ENCODE measurements at regions not wholly inside any gene's neighbourhood (a gene's known extent, or its start where the extent isn't known, plus 50 kb on each side); places are given as distances from the start of the nearest gene placed in this dataset.

DNA sequence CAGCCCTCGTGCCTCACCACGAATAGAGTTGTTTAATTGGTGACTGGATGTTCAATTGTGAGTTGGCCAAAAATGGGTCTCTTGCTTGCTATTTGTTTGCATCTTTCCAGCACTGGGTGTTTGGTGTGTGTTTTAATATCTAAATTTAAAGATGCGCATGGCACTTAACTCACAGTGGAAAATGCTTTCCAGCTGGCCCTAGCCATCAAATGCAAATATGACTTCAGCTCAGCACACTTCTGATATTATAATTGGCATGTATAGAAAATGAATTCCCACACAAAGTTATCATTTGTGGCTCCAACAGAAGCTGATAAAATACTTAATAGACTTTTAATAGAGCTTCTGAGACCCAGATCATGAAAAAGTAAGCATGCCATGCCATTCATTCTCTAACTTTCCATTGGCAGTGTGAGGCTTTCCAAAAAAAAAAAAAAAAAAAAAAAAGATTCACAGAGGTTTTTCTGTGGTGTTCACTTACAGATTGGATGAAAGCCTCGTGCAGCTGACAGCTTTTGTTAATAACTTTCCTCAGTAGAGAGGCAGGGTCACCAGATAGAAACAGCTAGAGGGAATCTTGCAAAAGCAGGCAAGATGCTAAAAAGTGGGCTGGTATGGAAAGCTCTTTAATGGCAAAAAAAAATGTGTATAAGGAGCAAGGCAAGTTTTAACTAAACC lies 425.2 kb downstream of the GALC start:
- DNase-seq (ENCODE audit: low read depth, low spot score), result no peak

DNA sequence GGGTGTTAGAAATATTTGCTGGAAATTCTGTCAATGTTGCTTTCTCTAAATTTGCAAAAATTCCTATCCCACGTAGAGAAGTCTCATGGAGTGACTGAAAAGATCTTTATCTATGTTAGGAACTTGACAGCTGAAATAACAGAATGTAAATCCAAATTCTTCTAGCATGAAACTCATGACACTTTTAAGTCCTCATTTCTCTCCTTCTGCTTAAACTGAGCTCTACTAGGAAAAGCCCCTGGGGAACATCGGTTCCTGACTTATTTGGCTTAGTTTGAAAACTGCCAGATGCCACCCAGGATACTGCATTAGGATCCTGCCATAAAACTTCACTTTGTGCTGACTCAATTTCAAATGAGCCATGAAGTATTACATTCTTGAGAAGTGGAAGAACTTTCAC lies 426.0 kb downstream of the GALC start:
- ChIA-PET POLR2A (no interaction called here), CTCF (no interaction called here)
- H3K27ac ChIP-seq (ENCODE audit: low read depth, low read length), result no peak overlapping the region
- no peaks in the 10 kb centered on the region for H3K9me3 ChIP-seq (ENCODE audit: control insufficient read depth, insufficient read depth, low read length)
- H3K27me3 ChIP-seq (ENCODE audit: control insufficient read depth, insufficient read depth, low read length), result no peaks in the 10 kb centered on the region
- TF ChIP-seq, protein P1, sequence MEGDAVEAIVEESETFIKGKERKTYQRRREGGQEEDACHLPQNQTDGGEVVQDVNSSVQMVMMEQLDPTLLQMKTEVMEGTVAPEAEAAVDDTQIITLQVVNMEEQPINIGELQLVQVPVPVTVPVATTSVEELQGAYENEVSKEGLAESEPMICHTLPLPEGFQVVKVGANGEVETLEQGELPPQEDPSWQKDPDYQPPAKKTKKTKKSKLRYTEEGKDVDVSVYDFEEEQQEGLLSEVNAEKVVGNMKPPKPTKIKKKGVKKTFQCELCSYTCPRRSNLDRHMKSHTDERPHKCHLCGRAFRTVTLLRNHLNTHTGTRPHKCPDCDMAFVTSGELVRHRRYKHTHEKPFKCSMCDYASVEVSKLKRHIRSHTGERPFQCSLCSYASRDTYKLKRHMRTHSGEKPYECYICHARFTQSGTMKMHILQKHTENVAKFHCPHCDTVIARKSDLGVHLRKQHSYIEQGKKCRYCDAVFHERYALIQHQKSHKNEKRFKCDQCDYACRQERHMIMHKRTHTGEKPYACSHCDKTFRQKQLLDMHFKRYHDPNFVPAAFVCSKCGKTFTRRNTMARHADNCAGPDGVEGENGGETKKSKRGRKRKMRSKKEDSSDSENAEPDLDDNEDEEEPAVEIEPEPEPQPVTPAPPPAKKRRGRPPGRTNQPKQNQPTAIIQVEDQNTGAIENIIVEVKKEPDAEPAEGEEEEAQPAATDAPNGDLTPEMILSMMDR (IDR thresholded peaks at IDR 0.05; ENCODE audit: low read depth, low read length), result no peak
- H3K4me3 ChIP-seq (ENCODE audit: low read depth, low read length), result no peak overlapping the region
- DNase-seq (ENCODE audit: low read depth, low spot score), result no peak

More for the DNA sequence above, 425.2 kb downstream of the GALC start:
- Histone ChIP-seq H3K27me3 (ENCODE audit: control insufficient read depth, insufficient read depth, low read length) (no peaks in the 10 kb centered on the region), H3K27ac (ENCODE audit: low read depth, low read length) (no peak overlapping the region), H3K9me3 (ENCODE audit: control insufficient read depth, insufficient read depth, low read length) (no peaks in the 10 kb centered on the region), H3K4me3 (ENCODE audit: low read depth, low read length) (no peak overlapping the region)
- ChIA-PET POLR2A (interaction anchor here (0.6 to 0.7 kb wide), 2 partner anchors 46 to 772 kb away, joined by 3 to 9 read pairs; no protein-coding TSS in a partner anchor), CTCF (interaction anchor here (0.8 kb wide), 1 partner anchor 1529 kb away, joined by 4 read pairs; no protein-coding TSS in a partner anchor)
- TF ChIP-seq, protein P1 (IDR thresholded peaks at IDR 0.05; ENCODE audit: low read depth, low read length), result no peak

DNA sequence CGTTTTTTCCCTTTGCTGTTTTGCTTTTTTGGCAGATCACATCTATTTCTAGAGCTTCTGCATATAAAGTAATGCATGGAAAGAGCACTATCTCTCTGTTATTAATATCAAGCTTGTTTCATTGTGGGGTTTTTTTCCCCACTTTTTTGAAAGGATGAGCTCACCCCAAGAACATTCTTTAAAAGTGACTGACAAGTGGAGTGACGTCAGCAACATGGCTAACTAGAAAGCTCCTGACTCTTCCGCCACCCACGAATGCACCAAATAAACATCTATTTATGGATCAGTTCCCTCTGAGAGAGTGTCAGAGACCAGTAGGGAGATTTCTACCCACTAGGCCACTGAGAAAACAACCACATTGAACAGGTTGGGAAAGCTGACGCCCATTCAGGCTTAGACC lies 445.4 kb downstream of the GALC start:
- Histone ChIP-seq H3K27me3 (ENCODE audit: control insufficient read depth, insufficient read depth, low read length) (no peaks in the 10 kb centered on the region), H3K9me3 (ENCODE audit: control insufficient read depth, insufficient read depth, low read length) (peaks cover 4% of the 10 kb centered on the region; the same call in 1 of the 2 replicates), H3K4me3 (ENCODE audit: low read depth, low read length) (no peak overlapping the region), H3K27ac (ENCODE audit: low read depth, low read length) (no peak overlapping the region)
- DNase-seq (ENCODE audit: low read depth, low spot score), result no peak
- CTCF ChIA-PET, result no interaction called here
- TF ChIP-seq, protein P1 (IDR thresholded peaks at IDR 0.05; ENCODE audit: low read depth, low read length), result no peak
- POLR2A ChIA-PET, result no interaction called here

DNA sequence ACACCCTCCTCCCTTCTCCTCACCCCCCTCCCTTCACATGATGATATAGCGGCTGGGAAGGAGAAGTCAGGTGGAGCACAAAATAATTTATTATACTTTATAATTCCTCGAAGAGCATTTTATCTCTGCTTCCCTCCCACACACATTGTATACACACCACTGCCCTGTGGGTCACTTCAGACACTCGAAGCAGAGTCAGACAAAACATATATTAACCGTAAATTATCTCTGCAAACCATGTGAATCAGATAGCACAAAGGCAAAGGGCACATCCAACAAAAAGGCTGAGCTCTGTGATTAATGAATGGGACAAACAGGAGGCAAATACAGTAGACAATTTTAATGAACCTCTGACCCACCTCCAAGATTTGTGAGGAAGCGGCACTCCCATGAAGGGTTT lies 450.7 kb downstream of the GALC start:
- POLR2A ChIA-PET, result no interaction called here
- Histone ChIP-seq H3K9me3 (ENCODE audit: control insufficient read depth, insufficient read depth, low read length) (no peaks in the 10 kb centered on the region), H3K27me3 (ENCODE audit: control insufficient read depth, insufficient read depth, low read length) (no peaks in the 10 kb centered on the region), H3K4me3 (ENCODE audit: low read depth, low read length) (no peak overlapping the region), H3K27ac (ENCODE audit: low read depth, low read length) (no peak overlapping the region)
- DNase-seq (ENCODE audit: low read depth, low spot score), result no peak
- TF ChIP-seq, protein P1 (IDR thresholded peaks at IDR 0.05; ENCODE audit: low read depth, low read length), result no peak
- CTCF ChIA-PET, result interaction anchor here (0.8 kb wide), 1 partner anchor 74 kb away, joined by 3 read pairs; no protein-coding TSS in a partner anchor

DNA sequence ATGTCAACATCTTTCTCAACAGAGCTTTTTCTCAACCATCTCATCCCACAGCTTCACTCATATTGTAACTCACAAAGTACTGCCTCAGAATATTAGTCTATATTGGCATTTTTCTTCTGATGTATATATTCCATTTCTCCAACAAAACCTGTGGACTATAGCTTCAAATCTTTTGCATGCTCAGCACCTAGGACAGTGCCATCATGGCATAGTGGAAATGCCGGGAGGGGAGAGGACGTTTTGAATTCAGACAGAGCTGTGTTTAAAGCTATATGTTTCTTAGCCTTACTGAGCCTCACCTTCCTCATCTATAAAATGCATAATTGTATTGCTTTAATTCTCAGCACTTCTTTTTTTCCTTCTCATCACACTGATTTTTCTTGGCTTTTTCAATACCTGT lies 452.6 kb downstream of the GALC start:
- TF ChIP-seq, protein P1 (IDR thresholded peaks at IDR 0.05; ENCODE audit: low read depth, low read length), result no peak
- H3K27me3 ChIP-seq (ENCODE audit: control insufficient read depth, insufficient read depth, low read length), result no peaks in the 10 kb centered on the region
- H3K9me3 ChIP-seq (ENCODE audit: control insufficient read depth, insufficient read depth, low read length), result no peaks in the 10 kb centered on the region
- CTCF ChIA-PET, result no interaction called here
- DNase-seq (ENCODE audit: low read depth, low spot score), result no peak
- H3K27ac ChIP-seq (ENCODE audit: low read depth, low read length), result no peak overlapping the region
- no peak overlapping the region for H3K4me3 ChIP-seq (ENCODE audit: low read depth, low read length)
- POLR2A ChIA-PET, result no interaction called here

All from AG04450 (cell line).